Erythroblast (primary cell): ENCODE measurements at regions not wholly inside any gene's neighbourhood (a gene's known extent, or its start where the extent isn't known, plus 50 kb on each side); places are given as distances from the start of the nearest gene placed in this dataset.

Experiments used
- GATA1 ChIP-seq: IDR thresholded peaks from 2 replicates; pipeline ENCODE4 v1.6.1; 2011; ENCODE audit warnings: low read depth, mild to moderate bottlenecking, control low read depth, low read length, moderate library complexity
- POLR2A ChIP-seq: IDR thresholded peaks from 2 replicates; pipeline ENCODE4 v1.6.1; 2011; ENCODE audit warnings: mild to moderate bottlenecking, low read length

DNA sequence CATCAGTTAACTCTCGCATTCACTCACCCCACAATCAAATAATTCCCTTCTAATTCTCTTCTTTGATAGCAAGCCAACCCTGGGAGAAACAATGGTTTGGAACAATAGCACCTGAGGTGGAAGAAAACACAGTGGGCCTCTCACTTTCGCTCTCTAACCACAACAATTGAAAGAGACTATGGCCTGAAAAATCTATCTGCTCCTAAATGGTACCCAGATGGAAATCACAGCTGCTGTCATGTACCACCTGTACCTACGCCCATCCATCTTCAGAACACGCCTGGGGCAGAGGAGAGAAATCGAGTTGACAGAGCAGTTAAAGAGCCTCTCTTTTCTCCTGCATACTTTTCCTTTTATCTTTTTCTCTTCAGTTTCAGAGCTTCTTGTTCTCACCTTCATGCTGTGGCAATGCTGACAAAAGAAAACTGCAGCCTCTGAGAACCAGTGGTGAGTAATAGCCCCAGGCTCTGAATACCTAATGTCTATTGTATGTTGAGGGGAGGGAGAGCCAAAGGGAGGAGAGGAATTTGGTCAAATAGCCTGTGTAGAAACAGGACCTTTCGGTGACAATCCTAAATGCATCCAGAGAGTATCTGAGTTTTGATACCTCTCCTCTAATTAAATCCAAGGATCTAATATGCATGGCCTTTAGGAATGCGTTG is 57.7 kb downstream of the ZC3H11B start:
- TF ChIP-seq POLR2A = no peak
- TF ChIP-seq GATA1 = no peak
